GM12875 (cell line): ENCODE measurements at regions not wholly inside any gene's neighbourhood (a gene's known extent, or its start where the extent isn't known, plus 50 kb on each side); places are given as distances from the start of the nearest gene placed in this dataset.
"Not testable (repeated sequence)": the region's sequence is repeated elsewhere in the genome, so short reads cannot be mapped to it uniquely, and the experiment has no call there.

ENCODE experiments used
- H3K4me3 ChIP-seq: one replicate; pipeline ENCODE4 v1.5.1; 2011; ENCODE audit warnings: low read depth, low read length, control low read depth
- CTCF ChIP-seq: IDR thresholded peaks from 2 replicates; pipeline ENCODE4 v1.5.1; 2011; ENCODE audit warnings: low read depth, mild to moderate bottlenecking, control low read depth, inconsistent platforms, low read length, moderate library complexity, borderline replicate concordance; ENCODE audit not compliant: insufficient read depth

GRCh38 chr15:55108858-55109518 lies 87.8 kb downstream of the RSL24D1 start:
- TF ChIP-seq CTCF, result peak; percentile 73
- no peak overlapping the region for H3K4me3 ChIP-seq

GRCh38 chr15:55108448-55108847 lies 88.3 kb downstream of the RSL24D1 start:
- H3K4me3 ChIP-seq, result no peak overlapping the region
- TF ChIP-seq CTCF, result no peak

- no peak for TF ChIP-seq CTCF
- no peak overlapping the region for H3K4me3 ChIP-seq
These were observed 90.6 kb downstream of the RSL24D1 start for GRCh38 chr15:55106155-55106554.

- no peak overlapping the region for H3K4me3 ChIP-seq
- no peak for TF ChIP-seq CTCF
These were observed 102.6 kb downstream of the RSL24D1 start for GRCh38 chr15:55094136-55094535.

GRCh38 chr15:55088207-55088606 lies 108.5 kb downstream of the RSL24D1 start:
- no peak for TF ChIP-seq CTCF
- no peak overlapping the region for H3K4me3 ChIP-seq

- no peak for TF ChIP-seq CTCF
- no peak overlapping the region for H3K4me3 ChIP-seq
These were observed 112.1 kb downstream of the RSL24D1 start for GRCh38 chr15:55084673-55085072.

- no peak for TF ChIP-seq CTCF
- H3K4me3 ChIP-seq, result no peak overlapping the region
These were observed 112.5 kb downstream of the RSL24D1 start for GRCh38 chr15:55084216-55084615.

- not testable (repeated sequence) for H3K4me3 ChIP-seq
These were observed 119.7 kb downstream of the RSL24D1 start for GRCh38 chr15:55077052-55077451.
